ENCODE measurements at regions not wholly inside any gene's neighbourhood (a gene's known extent, or its start where the extent isn't known, plus 50 kb on each side); places are given as distances from the start of the nearest gene placed in this dataset.

GRCh38 chr2:22403748-22404147 lies 981.2 kb upstream of the KLHL29 start:
- no peaks in the 10 kb centered on the region for H3K4me1 ChIP-seq
- TF ChIP-seq CTCF (IDR thresholded peaks at IDR 0.05) (no peak), POLR2A (IDR thresholded peaks at IDR 0.05) (no peak)
- no peaks in the 10 kb centered on the region for H3K9me3 ChIP-seq
- H3K27me3 ChIP-seq: no peaks in the 10 kb centered on the region
- no peak for DNase-seq
- intact Hi-C loops (cut with DNase I; ENCODE audit: low total_unique reads): no loop called here
- H3K36me3 ChIP-seq (ENCODE audit: low read depth, missing control alignments): no peaks in the 10 kb centered on the region
- 91 to 100% methylated on average over 1 of the region's 1 CpG for WGBS, 2 donors
- H3K27ac ChIP-seq: no peak overlapping the region
- no peak overlapping the region for H3K4me3 ChIP-seq

GRCh38 chr2:22406625-22407024 lies 978.4 kb upstream of the KLHL29 start:
- H3K4me3 ChIP-seq: no peak overlapping the region
- 87 to 96% methylated on average over 2 of the region's 2 CpGs for WGBS, 2 donors
- TF ChIP-seq POLR2A (IDR thresholded peaks at IDR 0.05): no peak
- no peak for TF ChIP-seq CTCF (IDR thresholded peaks at IDR 0.05)
- no peaks in the 10 kb centered on the region for H3K36me3 ChIP-seq (ENCODE audit: low read depth, missing control alignments)
- no peaks in the 10 kb centered on the region for H3K4me1 ChIP-seq
- no peak overlapping the region for H3K27ac ChIP-seq
- H3K9me3 ChIP-seq: no peaks in the 10 kb centered on the region
- intact Hi-C loops (cut with DNase I; ENCODE audit: low total_unique reads): no loop called here
- no peaks in the 10 kb centered on the region for H3K27me3 ChIP-seq
- DNase-seq: no peak

- no peak for TF ChIP-seq CTCF (IDR thresholded peaks at IDR 0.05)
- H3K9me3 ChIP-seq: no peaks in the 10 kb centered on the region
- no peak overlapping the region for H3K27ac ChIP-seq
- no peak for DNase-seq
- no peaks in the 10 kb centered on the region for H3K27me3 ChIP-seq
- H3K36me3 ChIP-seq (ENCODE audit: low read depth, missing control alignments): no peaks in the 10 kb centered on the region
- H3K4me1 ChIP-seq: no peaks in the 10 kb centered on the region
- intact Hi-C loops (cut with DNase I; ENCODE audit: low total_unique reads): no loop called here
- H3K4me3 ChIP-seq: no peak overlapping the region
Measured at GRCh38 chr2:22420076-22420475, 964.9 kb upstream of the KLHL29 start.

GRCh38 chr2:22442051-22442450 lies 942.9 kb upstream of the KLHL29 start:
- 80 to 83% methylated on average over 1 of the region's 1 CpG for WGBS, 2 donors
- H3K36me3 ChIP-seq (ENCODE audit: low read depth, missing control alignments): no peaks in the 10 kb centered on the region
- no peak for DNase-seq
- H3K4me1 ChIP-seq: no peaks in the 10 kb centered on the region
- intact Hi-C loops (cut with DNase I; ENCODE audit: low total_unique reads): no loop called here
- no peak overlapping the region for H3K27ac ChIP-seq
- TF ChIP-seq POLR2A (IDR thresholded peaks at IDR 0.05) (no peak), CTCF (IDR thresholded peaks at IDR 0.05) (no peak)
- no peaks in the 10 kb centered on the region for H3K27me3 ChIP-seq
- H3K9me3 ChIP-seq: no peaks in the 10 kb centered on the region
- no peak overlapping the region for H3K4me3 ChIP-seq

GRCh38 chr2:22444281-22444680 lies 940.7 kb upstream of the KLHL29 start:
- intact Hi-C loops (cut with DNase I; ENCODE audit: low total_unique reads): no loop called here
- WGBS, 2 donors: 70% methylated on average over 1 of the region's 1 CpG

More at GRCh38 chr2:22444281-22444680, 940.7 kb upstream of the KLHL29 start:
- Histone ChIP-seq H3K27me3 (no peaks in the 10 kb centered on the region), H3K36me3 (ENCODE audit: low read depth, missing control alignments) (no peaks in the 10 kb centered on the region), H3K9me3 (no peaks in the 10 kb centered on the region), H3K4me1 (no peaks in the 10 kb centered on the region), H3K27ac (no peak overlapping the region), H3K4me3 (no peak overlapping the region)
- DNase-seq: no peak
- no peak for TF ChIP-seq POLR2A (IDR thresholded peaks at IDR 0.05)
- no peak for TF ChIP-seq CTCF (IDR thresholded peaks at IDR 0.05)

Measured in testis (tissue), 2 donors.